ENCODE measurements at regions not wholly inside any gene's neighbourhood (a gene's known extent, or its start where the extent isn't known, plus 50 kb on each side); places are given as distances from the start of the nearest gene placed in this dataset.
A peak's percentile ranks its signal among the peaks of the same experiment; 100 is the strongest.
"Not testable (repeated sequence)": the region's sequence is repeated elsewhere in the genome, so short reads cannot be mapped to it uniquely, and the experiment has no call there.

DNA sequence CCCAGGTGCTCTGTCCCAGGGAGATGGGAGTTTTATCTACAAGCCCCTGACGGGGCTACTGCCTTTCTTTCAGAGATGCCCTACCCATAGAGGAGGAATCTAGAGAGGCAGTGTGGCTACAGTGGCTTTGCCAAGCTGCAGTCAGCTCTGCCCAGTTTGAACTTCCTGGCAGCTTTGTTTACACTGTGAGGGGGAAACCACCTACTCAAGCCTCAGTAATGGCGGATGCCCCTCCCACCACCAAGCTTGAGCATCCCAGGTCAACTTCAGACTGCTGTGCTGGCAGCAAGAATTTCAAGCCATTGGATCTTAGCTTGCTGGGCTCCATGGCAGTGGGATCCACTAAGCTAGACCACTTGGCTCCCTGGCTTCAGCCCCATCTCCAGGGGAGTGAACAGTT is 53.1 kb upstream of the TMEM252 start:
- not testable (repeated sequence) for DNase-seq

DNA sequence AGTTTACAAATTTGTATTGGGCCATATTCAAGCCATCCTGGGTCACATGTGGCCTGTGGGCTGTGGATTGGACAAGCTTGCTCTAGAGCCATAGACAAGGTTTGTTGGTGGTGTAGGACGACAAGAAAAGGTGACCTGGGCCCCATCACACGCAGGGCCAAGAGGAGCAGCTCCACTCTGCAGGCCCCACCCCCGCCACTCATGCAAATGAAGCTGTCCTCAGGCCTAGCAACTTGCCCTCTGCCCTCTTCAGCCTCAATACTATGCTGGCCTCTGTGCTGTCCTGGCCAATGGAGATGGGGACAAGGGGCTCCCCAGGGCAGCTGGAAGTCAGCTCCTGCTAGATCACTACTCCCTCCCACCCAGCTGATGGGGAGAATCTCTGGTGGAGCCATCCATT is 55.2 kb upstream of the TMEM252 start:
- no peak for DNase-seq

DNA sequence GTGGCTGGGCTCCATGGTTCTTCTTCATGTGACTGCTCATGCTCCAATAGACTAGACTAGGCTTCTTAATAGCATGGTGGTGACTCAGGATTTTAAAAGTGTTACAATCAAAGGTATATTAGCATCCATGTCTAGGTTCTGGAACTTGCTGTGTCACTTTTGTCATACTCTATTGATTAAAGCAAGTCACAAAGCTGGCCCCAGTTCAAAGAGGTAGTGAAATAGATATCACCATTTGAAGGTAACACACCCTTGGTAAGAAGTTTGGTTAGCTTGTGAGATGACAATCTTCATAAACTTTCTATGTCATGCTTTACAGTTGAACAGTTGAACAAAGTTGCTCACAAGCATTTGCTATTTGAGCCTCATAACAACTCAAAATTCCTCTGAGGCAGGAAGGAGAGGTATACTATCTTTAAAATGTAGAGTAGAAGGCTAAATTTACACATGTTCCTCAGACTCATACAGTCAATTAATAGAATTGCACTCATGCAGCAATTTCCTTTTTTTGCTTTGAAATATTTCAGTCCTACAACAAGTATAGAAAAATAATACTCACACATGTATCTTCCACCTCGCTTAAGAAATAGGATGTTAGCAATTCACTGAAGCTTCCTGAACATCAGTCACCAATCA is 56.8 kb upstream of the TMEM252 start:
- no peak for DNase-seq

DNA sequence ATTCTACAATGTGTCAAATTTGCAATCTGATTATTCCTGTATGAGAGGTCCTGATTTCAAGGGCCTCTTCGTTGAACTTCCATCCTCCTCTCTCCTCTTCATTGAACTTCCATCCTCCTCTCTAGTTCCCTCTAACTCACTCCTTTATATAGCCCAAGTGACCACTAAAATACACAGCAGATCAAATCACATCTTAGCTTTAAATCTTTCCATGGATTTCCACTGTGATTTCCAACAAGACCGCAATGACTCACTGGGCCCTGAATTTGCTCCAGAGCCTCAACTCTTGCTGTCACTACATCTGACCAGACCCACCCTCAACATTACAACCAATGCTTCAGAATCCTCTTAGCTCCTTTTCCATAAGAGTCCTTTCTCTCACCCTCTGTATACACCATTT is 59.1 kb upstream of the TMEM252 start:
- DNase-seq = no peak

DNA sequence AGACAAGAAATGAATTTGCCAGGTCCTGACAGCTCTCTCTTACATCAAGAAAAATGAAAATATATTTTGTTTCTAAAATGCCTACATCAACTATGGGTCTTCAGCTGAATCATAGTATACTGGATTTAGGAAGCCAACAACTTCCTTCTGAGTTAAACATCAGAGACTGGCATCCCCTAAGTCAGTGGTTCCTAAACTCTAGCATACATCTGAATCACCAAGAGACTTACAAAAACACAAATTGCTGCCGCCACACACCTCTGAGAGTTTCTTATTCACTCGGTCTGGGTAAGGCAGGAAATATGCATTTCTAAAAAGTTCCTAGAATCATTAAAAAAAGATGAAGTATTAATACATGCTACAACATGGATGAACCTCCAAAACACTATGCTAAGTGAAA is 60.4 kb upstream of the TMEM252 start:
- DNase-seq = no peak

DNA sequence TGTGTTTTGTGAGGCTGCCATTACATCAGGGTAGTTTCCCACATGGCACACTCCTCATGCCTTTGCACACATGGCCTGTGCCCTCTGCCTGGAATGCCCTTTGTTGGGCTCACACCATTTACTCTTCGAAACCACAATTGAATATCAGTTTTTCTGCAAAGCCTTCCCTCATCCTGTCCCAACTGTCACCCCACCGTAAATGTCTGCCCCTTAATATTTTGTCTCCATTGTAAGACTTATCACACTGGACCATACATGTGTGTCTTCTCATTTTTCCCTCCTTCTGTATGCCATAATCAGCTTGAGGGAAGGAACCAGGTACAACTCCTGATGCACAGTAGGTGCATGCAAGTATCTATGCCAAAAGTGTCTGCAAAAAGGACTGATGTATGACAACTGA is 62.7 kb upstream of the TMEM252 start:
- no peak for DNase-seq

DNA sequence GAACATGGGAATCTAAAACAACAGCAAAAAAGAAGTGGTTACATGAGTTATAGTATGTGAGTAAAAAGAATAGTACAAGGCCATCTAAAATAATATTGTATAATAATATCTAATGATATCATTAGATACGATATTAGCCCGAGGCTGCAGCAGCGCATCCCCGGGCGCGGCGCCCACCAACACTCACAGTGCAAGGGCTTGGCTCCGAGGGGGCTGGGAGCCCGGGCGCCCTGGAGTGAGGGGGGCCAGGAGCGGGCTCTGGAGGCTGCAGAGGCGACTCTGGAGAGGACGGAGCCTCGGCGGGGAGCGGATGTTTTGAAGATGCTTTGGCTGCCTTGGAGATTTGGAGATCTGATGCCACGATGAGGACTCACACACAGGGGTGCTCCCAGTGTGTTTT is 68.1 kb upstream of the TMEM252 start:
- no peak for DNase-seq

DNA sequence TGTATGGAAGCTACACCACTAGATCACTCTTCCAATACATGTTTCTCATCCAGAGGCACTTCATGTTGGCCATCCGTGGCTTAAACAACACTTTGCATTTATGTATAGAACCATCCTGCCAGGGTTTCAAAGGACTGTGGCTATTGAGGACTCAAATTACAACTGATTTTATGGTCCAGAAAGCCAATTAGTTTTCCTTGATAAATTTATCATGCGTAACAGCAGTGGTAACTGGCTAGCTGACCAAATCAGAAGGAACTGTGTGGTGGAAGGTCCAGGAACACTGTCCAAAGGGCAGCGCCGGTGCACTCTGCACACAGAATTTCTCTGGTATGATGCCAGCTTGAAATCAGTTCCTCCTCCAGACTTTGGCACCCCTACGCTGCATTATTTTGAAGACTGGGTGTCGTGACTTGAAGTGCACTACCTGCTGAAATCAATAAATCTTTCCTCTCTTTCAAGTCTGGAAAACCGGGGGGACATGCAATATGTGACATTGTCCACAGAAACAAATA is 69.3 kb upstream of the TMEM252 start:
- no peak for DNase-seq

DNA sequence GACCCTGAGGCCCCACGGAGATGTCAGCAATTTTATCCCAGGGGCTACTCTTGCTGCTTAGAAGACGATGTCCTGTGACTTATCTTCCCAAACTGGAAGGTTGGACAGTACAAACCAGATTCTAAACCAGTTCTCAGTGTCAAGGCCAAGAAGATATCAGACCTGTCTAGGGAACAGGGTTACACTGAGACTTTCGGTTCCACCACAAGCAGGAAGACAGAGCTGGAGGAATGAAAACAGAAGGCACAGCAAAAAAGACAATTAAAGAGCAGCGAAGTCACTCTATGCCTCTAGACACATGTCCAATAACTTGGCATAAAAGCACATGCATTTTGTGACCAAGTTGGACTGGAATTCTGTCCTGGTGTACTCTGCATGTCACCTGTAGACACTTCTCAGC is 73.4 kb upstream of the TMEM252 start:
- DNase-seq = no peak

DNA sequence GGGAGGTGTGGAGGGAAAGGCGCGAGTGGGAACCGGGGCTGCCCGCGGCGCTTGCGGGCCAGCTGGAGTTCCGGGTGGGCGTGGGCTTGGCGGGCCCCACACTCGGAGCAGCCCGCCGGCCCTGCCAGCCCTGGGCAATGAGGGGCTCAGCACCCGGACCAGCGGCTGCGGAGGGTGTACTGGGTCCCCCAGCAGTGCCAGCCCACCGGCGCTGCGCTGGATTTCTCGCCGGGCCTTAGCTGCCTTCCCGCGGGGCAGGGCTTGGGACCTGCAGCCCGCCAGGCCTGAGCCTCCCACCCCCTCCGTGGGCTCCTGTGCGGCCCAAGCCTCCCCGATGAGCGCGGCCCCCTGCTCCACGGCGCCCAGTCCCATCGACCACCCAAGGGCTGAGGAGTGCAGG is 76.3 kb upstream of the TMEM252 start:
- DNase-seq = not testable (repeated sequence)

DNA sequence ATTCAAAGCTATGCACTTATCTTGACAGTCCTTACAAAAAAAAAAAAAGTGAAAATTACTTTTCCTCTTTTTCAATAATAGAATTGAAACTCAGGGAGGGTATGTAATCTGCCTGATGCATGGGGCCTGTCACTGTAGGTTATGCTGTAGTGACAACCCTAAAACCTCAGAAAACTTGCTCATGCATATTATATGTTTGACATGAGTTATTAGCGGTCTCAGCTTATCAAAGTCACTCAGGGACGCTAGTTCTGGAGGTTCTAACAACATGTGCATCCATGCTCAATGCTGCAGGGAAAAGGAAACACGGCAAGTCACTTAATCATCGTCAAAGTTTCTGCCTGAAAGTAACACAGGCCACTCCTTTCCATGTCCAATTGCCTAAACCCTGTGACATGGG is 78.4 kb upstream of the TMEM252 start:
- no peak for DNase-seq

DNA sequence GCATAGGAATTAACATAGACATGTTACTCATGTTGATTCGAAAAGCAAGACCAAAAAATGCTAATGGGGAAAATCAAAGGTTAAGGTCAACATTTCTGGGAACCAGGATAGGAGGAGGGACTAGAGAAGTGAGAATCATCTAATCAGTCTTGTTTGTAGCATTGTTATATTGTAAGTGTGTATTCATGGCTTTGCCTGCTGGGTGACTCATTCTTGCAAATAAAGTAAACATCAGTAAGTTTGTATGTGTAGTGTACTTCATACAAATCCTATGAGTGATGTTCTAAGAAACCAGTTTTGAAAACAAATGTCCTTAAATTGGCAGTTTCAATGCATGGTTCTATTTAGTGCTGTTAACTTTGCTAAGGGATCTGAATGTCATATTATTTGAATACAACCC is 79.0 kb upstream of the TMEM252 start:
- DNase-seq = peak in 1 of 3 experiments; percentile 18

DNA sequence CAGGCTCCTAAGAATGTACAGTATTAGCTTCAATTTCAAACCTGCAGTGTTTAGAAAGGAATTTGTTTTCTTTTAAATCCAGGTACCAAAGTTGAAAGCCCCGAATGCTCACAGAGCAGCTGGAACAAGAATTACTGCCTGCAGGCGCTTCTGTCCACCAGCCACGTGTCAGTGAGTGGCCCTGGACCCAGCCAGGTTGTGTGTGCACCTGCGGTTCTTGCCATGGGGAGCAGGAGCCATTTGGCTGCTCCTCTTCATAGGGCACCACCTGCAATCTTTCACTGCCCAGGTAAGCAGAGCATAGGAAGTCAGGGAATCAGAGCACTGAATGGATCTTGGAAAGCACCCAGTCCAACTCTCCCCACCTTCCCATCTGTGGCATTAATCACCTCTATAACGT is 79.5 kb upstream of the PIP5K1B start:
- peak in 2 of 3 experiments; percentile 56 to 77 for DNase-seq

DNA sequence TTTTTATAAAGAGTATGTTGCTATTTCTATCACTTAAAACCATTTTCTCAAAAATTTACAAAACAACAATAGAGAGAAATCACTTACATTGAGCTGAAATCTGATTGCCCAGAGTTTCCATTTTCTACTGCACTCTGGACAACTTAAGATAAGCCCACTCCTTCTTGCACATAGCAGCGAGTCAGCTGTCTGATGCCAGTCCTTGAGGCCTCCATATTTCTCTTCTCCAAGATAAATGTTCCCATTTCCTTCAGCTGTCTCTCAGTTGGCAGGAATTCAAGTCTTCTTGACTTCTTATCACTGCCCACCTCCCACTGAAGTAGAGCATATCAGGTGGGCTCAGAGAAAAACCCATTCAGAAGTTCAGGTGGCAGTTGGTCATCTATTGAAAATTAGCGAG is 78.5 kb upstream of the PIP5K1B start:
- DNase-seq = no peak

DNA sequence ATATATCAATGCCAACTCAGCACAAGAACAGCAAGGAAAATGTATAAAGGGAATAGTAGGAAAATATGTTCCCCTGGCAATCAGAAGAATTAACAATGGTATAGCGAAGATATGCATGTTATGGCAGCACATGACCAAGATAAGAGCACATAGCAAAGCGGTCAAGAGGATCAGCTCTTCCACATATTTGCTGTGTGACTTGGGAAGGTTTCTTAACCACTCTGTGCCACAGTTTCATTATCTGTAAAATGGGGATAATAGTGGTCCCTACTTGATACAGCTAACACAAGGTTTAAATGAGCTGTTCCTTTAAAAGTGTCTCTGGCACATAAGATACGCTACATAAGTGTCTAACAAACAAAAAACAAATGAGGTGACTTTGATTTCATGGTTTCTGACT is 77.9 kb upstream of the PIP5K1B start:
- DNase-seq = no peak

DNA sequence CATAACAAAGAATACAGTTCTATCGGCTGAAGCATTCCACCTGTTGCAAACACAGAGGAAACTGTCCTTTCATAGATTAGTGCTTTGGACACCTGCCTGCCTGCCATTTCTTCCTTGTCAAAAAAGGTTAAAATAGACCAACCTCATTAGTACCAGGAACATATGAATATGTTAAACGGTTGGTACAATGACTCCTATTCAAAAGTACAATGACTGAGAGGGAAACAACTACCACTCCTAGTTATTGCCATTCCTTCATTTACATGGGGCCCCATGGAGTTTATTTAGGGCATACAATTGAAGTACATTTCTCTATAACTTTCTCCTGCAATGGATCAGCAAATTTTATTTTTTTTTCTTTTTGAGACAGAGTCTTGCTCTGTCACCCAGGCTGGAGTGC is 77.4 kb upstream of the PIP5K1B start:
- no peak for DNase-seq

DNA sequence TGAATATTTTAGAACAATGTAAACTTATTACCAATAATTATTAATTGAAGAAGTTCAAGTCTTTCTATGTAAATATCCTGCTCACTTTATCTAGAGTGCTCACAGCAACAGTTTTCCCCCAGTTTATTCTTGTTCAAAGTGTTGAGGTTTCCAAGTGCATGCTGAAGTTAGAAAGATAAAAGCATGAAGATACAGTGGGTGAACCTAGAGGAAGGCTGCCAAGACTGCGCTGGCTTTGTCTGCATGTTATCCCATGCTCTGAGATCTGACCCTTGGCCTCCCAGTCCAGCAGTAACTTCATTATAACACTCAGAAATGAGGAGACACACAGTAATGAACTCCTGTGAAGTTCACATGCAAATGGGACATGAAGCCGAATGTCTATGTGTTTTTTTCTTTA is 76.0 kb upstream of the PIP5K1B start:
- DNase-seq = no peak

DNA sequence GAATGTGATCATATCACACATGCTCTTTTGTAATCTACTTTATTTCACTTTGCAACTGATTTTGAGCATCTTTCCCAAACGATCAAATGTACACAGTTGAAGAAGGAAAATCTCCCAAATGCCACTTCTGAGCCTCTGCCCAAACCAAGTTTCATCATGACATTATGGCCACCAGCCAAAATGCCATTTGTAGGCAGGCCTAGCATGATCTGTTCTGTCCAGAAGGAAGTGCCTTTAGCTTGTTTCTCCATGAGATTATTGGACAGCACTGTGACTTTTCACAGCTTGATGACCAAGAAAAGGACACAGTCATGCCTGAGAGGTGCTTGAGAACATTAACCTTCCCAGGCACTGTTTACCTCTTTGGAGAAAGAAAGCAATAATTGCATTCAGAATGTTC is 73.2 kb upstream of the PIP5K1B start:
- no peak for DNase-seq

DNA sequence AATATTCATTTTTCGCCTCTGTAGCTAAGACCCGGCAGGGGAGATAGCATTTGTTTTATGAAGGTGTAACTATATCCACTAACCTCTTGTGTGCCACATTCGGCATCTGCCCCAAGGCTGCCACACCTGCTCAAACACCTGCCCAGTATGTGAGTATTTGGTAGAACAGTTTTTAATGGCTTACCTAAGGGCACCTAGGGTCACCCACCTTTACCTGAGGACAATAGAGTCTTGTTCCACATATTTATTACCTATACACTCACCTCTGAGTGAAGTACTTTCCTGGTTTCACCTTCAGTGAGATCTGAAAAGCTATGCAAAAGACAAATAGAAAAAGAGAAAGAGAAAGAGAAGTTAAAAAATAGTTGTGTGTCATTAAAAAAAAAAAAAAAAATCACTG is 68.0 kb upstream of the PIP5K1B start:
- peak; percentile 37 to 95 (median 80) for DNase-seq

DNA sequence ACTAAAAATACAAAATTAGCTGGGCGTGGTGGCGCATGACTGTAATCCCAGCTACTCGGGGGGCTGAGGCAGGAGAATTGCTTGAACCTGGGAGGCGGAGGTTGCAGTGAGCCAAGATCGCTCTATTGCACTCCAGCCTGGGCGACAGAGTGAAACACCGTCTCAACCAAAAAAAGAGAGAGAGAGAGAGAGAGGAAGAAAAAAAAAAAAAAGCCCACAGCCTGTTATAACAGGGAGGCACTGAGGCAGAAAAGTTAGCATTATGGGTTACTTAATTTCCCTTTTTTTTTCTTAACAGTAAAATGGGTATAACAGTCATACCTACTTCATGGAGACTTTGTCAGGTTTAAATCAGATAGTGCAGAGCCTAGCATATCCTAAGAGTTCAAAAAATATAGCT is 65.8 kb upstream of the PIP5K1B start:
- DNase-seq = not testable (repeated sequence)

DNA sequence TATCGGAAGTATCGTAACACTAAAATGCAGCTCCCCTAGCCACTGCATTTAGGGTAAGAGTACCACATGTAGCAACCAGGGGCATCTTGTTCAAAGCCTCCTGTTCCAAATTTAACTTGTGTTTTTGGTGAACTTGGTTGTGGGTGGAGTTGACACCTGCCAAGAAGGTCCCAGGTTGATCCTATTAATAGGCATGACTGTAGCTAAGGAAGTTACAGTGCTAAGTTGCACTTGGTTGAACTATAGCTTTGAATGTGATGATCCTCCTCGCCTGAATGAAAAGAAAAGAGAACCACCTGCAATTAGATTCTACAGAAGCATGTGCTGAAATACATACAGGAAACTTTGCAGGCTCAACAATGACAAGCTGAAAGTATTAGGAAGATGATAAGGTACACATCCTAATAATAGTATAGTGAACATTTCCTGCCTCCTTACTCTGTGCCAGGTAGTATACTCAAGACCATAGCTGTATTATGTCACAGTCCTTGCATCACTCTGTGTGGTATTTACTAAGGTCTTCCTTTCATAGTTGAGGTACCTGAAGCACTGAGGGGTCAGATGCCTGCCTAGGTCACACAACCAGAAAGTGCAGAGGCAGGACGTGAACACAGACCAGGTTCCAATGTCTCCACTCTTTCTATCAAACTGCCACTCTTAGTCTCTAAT is 64.5 kb upstream of the PIP5K1B start:
- no peak for DNase-seq

DNA sequence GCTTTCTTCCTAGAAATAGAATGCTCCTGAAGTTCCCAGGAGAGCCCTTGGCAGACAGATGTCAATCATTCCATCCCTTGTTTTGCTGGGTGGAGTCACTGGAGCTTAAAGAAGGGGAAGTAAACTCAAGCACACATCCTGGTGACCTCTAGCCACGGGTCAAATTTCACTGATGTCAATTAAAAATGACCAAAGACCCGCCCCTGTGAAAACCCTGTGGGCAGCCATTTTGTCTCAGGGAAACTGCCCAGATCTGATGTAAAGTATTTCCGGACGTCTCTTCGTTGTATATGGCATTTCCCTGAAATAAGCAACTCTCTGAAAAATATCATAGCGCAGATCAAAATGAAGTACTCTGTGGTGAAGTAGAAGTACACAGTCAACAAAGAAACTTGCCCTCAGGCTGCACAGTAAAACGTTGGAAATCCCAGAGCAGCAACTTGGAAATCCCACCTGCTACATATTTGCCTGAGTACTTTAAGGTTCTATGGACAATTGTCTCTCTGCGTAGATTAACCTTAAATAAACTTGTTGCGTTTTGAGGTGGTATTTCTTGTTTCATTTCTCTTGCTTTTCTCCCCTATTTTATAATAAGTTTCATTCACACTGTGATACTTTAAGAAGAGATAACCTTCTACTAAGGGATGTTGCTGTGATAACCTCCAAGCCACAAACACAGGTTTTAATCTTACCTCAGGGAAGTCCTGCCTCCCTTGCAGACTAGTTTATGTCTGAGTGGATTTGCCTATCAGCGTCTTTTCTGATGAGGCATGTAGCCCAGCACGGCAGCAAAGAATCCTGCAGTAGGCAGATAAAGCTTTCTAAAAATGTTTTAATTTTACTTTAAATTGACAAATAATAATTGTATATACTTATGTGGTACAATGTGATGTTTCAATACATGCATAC is 60.9 kb upstream of the PIP5K1B start:
- DNase-seq = peak in 1 of 3 experiments; percentile 40

DNA sequence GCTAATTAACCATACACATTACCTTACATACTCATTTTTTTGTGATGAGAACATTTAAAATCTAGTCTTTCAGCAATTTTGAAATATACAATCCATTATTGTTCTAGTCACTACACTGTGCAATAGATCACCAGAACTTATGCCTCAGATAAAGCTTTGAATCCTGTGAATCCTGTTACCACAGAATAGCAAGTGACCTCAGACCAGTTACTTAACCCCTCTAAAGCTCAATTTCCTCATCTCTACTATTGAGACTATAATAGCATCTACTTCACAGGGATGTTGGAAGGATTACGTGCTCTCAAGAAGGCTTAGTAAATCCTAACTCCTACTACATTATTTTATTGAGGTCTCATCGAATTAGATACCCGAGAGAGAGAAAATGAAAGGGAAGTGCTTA is 60.2 kb upstream of the PIP5K1B start:
- no peak for DNase-seq

DNA sequence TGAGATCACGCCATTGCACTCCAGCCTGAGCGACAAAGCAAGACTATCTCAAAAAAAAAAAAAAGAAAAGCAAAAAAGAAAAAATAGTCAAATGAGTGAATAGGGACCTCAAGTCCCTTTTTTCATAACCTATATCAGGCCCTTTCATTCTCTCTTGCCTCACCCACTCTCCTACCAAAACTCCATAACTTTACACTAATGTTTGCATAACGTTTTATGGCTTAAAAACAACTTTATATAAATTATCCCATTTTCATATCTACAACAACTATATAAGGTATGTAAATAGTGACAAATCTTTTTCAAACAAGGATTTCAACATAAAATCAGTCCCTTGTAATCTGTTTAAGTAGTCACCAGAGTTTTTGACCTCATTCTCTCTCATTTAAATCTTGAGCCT is 56.9 kb upstream of the PIP5K1B start:
- DNase-seq = no peak

Measured in NCI-H1417 (cell line).